CD4-positive, alpha-beta T cell treated with Interferon gamma for 1 hour (primary cell): ENCODE measurements at regions not wholly inside any gene's neighbourhood (a gene's known extent, or its start where the extent isn't known, plus 50 kb on each side); places are given as distances from the start of the nearest gene placed in this dataset.
A peak's percentile ranks its signal among the peaks of the same experiment; 100 is the strongest.

Experiments
- DNase-seq: peaks from one replicate; pipeline ENCODE4 v3.0.0-alpha.2; 2020

DNA sequence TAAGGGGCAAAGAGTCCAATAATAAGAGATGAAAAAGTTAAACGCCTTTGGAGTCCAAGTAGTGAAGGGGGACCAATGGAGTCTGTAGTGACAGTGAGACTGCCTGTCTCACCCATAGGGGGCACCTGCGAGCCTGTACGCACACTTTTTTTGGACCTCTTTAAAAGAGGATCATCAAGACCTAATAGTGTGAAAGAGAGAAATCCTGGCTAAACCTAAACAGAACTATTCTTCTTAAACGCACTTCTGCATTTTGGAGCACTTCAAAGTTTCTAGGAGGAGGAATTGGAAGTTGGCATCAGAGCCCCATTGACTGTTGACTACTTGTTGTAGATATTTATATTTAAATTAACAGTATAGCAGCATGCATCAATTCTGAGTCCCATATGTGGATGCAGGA, 636.1 kb upstream of the KLF4 start:
- no peak for DNase-seq

DNA sequence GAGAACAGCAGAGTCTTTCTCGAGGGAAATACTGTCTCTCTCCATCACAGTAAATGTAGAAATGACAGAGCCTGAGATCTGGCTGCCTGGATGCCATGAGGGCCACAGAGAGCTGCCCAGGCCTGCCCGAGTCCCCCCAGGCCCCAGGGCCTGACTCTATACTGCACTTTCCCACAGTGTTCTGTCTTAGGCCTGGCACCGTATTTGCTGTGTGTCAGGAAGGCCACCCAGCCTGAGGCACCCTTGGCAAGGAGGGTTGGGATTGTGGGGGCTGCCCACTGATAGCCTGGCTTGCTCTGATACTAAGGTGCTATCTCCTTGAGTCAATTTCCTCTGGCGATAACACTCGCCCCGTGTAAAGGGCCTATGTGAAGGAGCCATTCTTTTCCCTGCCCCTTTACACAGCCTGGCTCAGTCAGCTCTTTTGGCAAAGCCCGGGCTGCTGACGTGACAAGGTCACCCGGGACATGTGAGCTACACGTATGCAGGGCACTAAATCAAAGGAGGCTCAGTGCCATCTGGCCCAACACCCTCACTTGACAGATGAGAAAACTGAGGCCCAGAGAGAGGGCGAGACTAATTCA, 630.1 kb upstream of the KLF4 start:
- no peak for DNase-seq

DNA sequence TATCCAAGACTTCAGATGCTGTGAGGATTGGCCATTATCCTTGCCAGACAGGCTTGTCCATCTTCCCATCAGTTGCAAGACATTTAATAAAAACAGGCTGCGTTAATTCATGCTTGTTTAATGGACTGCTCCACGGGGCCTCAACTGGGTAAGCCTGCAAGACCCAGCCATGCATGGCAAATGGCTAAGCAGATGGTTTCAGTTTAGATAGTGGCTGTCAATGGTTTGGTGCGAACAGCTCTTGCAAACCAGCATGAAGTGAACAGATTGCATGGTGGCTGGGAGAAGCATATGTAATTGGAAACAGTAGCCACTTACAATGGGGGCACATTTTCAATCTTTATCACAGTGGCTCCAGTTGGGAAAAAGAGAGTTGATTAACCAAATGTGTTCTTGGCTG, 628.2 kb upstream of the KLF4 start:
- no peak for DNase-seq

DNA sequence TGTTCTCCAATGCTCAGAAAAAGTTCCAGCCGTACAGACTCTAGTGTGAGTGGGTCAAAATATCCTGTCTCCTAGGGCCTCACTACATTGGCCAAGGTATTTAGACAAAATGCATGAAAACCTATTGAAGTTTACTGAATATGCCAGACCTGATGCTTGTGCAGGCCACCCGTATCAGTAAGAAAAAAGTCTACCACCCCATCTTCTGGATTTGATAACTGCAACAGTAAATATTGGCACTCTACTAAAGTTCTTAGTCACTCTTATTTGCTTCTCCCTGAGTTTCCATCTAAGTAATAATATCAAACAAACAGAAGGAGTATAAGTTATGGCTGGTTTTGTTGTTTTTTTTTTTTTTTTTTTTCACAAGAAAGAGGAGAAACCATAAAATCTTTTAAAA, 627.7 kb upstream of the KLF4 start:
- DNase-seq = no peak

DNA sequence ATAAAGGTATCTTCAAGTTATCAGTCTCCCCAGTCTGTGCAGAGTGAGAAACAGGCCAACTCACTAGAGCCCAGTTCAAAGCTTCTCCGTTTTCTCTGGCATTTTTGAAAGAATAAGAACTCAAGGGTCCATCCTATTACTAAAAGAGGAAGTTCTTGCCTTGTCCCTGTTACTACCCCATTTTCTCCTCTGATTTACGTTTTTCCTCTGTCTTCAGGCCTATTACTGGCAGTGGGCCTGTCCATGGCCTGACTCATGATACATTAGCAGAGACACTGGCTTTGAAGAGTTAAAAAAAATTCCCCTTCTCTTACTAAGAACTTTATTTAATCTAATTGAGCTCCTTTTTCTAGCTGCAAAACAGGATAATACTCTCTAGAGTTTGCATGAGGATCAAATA, 624.0 kb upstream of the KLF4 start:
- peak; percentile 2 for DNase-seq

DNA sequence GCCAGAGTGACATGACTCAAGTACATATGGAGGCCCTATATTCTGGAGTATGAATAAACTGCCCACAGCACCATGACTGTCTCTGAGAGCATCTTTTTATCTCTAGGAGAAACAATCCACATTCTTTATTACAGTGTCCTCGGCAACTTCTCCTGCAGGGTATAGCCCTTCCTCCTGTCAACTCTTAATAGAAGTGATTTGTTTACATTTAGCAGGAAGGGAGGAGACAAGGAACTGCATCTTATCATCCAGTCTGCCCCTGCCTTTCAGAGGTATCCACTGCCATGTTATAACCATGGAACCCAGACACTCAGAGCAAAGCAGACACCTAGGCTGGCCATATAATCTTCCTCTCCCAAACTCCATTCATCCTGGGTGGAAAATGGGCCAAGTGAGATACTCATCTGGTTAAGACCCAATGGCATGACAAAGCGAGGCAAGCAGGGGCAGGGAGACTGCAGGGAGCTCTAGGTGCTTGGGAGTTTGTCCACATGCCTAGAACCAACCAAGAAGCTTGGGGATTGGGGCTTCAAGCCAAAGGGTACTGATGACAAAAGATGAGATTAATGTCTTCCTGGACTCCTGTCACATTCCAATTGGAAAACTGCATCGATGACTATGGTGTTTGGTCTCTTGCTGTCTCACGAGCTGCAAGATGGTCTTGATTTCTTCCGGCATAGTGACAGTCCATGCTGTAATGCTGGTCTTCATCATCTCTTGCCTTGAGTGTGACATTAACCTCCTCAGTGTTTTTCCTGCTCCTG, 620.5 kb upstream of the KLF4 start:
- no peak for DNase-seq

DNA sequence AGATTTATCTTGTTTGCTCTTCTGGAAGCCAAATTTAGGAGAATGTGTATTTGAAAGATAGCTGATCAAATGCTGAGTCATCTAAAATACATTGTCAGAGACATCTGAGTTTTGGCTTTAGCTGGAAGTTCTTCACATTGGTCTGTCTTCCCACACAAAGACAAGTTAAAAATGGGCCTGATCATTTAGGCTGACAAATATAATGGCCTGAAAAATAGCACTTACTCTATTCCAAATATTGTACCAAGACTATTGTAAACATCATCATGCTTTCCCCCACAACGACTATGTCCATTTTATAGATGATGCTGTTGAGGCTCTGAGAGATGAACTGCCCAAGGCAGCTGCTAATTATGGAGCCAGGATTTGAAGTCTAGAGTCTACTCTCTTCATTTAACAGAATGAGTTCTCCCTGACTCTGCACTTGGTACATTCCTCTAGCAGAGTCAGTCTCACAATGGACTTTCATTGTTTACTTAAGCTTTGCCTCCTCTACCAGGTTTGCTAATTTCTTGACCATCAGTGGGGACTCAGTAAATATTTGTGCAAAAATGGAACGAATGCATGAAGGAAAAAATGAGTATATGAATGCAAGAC, 619.4 kb upstream of the KLF4 start:
- DNase-seq = no peak

DNA sequence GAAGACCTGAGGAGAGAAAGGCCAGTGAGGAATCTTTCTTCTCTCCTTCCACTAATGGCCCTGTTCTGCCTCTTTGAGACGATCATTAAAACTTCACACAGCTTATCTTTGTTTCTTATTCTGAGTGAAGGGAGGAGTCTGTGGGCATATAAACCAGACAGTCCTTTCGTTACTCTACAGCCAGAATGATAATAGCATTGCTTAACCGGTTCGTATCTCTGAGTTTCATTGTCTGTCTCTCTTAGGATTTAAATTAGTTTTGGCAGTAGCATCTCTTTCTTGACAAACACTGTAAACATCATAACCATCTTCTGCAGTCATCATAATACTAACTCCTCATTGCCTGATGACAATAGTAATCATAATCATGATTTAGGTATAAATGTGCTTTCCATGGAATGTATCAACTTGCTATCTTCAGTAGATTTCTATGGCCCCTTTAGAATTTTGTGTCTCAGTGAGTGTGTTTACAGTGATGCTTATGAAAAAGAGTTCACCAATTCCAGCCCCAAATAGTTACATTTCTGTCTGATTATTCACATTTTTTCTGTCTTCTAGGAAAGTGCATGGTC, 618.8 kb upstream of the KLF4 start:
- no peak for DNase-seq

DNA sequence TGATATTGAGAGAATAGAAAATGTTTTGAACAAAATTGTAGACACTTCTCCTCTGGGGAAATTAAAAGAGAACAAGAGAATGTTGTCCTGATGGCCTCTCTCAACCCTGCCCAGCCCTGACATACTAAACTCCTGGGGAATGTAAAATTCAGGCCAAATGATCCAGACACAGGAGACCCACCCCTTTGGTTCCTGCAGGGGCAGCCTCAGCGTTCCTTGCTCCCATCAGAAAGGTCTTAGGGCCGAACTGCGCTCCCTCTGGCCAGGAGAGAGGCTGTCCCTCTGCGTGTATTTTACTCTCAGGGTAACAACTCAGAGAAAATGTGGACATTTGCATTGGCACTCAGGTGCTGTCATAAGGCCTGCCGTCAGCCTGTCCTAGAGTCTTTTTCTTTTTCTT, 616.3 kb upstream of the KLF4 start:
- DNase-seq = no peak

DNA sequence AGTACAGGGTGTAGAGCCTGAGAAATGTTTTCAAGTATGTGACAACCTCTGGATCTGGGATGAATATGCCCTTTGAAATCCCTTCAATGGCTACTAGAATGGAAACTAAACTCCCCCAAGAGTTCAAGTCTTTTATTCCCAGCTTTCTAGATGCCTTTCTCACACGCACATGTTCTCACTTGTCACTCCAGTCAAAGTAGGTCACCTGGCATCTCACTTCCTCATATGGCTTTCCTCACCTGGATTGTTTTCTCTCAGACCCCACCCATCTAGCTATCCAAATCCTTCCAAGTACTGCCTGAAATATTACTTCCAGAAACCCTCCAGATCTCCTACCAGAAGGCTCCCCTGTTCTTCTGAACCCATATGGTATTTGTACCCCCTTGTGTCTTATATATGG, 615.4 kb upstream of the KLF4 start:
- no peak for DNase-seq

DNA sequence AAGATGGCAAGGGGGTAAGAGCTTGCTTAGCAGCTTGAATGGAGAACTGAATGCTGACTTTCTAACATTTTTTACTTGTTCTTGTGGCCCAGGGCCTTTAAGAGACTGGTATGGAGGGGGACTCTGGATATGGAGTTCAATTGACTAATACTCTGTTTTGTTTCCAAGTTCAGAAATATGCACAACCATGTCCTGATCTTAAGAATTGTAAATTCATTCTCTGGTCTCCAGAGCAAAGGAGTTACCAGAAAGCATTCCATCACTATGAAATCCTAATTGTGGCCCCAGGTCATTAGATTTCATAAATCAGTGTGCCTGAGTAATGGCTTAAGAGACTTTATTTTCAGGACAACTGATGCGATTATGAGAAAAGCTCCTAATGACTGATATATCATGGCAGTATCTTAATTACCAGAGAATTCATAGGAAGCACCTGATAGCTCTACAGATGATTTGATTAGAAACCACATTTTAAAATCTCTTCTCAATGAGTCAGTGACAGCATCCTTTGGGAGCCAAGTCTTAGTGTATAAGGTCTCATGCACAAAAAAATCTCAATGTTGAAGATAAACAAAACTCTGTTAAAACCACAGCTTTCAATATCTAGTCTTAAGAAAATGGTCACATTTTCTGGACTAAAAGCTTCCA, 613.6 kb upstream of the KLF4 start:
- DNase-seq = no peak

DNA sequence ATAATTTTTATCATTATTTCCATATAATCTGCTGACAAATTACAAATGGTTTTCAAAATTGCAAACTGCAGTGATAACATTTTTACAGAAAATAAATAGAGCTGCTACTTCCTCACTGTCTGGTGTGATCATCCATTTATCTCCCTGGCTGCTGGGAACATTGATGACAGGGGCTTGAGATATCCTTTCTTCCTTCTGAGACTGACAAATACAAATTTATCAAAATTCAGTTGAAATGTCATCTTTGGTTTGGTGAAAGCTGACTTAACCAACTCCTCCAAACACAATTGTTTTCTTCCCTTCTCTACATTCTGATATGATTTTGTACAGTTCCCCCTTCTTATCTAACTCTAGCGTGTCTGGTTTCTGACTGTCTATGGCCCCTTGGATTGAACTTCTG, 611.8 kb upstream of the KLF4 start:
- DNase-seq = no peak

DNA sequence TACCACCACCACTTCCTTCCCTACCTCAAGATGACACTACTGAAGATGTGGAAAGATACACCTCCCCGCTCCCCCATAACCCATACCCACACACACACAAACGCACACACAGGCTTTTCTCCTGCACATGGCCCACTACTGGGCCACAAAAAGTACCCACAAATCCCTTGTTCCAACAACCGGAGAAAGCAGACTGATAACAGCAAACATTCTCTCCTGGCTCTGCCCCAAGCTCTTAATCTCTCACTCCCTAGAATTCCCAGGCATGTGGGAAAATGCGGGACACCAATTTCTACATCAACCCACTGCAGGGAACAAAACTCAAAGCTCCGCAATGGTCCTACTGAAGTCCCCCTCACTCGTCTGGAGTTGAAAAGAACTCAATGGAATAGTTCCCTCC, 611.0 kb upstream of the KLF4 start:
- no peak for DNase-seq

DNA sequence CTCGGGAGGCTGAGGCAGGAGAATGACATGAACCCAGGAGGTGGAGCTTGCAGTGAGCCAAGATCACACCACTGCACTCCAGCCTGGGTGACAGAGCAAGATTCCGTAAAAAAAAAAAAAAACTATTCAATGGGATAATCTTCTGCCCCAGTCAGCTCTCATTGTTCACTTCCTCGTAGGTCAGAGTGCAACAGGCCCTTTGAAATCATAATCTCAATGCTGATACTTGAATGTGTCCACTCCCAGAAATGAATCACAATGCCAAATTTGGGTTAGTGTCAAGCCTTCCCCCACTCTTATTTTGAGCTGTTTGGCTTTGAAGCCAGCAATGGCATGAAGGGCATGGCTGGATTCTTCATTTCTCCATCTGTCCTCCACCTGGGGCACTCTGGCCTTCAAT, 610.3 kb upstream of the KLF4 start:
- DNase-seq = no peak

DNA sequence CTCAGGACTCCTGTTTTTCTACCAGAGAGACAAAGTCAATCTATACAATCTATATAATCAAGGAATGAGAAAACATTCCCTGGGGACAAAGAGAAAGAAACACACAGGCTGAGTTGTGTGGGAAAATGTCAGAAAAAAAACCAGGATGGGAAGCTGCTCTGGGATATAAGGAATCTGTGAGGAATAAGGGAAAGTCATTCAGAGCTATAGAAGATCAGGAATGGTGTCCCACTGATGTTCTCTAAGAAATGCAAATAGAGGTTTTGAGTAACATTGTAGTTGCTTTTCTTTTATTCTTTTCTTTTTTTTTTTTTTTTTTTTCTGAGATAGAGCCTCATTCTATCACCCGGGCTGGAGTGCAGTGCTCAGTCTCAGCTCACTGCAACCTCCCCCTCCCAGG, 605.9 kb upstream of the KLF4 start:
- DNase-seq = no peak

DNA sequence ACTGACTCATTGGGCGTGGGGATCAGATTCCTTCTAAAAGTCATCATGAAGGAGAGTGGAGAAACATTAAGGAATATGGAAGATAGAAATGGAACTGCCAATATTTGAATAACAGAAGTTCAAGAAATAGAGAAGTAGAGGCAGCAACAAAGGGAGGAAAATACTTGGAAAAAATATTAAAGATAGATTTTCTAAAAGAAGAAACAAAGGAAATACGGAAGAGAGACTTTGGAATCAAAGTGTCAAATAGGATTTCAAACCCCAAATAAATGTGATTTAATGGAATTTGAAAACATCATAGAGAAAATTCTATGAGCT, 605.1 kb upstream of the KLF4 start:
- no peak for DNase-seq

DNA sequence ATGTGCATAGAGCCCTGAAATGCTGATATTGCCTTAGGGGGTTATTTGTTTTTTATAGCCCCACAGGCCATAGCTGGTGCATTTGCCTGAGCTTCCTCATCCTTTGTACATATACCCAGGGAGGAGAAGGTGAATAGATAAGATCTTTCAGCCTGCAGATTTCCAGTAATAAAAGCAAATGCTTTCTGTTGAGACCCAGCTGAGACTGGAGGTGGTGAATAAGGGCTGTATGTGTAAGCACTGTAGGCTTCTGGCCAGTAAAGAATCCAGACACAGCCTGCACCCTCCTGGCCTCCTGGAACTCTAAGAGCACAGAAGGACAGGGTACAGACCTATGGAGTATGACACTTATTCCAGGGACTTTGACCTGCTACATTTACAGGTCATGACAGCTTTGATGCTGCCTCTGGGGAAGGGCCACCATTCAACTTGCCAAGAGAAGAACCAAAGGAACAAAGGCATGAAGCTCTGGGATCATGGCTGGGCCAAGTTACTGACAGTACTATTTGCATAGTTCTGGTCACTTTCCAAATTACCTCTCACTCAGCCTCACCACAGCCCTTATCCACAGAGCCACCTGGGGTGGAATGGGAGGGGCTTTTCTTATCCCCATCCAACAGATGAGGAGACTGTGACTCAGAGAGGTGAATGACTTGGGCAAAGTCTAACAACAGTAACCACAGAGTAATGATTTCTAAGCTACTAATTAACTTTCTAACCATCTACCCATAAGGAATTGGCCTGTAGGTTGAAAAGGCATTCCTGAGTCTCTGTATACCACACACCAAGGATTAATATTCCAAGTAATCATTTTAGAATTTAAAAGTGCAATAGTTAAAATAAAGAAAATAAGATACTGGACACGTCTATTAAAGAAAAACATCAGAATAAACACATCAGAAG, 604.5 kb upstream of the KLF4 start:
- no peak for DNase-seq

DNA sequence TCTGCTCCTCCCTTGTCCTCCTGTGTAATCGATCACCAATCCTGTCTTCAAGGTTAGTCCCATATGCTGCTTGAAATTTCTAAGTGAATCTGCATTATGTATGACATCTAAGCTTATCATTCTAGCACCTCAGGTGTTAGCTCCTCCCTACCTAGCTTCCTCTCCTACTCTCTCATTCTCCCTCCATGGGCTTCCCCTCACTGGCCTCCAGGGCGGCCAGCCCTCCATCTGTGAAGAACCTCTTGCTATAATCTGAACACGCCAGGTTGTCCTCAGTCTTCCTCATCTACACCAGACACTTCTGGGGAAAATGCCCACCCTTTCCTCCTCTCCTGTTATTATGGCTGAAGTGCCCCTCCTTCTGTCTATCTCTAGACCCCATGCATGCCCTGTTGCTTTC, 599.3 kb upstream of the KLF4 start:
- DNase-seq = no peak

DNA sequence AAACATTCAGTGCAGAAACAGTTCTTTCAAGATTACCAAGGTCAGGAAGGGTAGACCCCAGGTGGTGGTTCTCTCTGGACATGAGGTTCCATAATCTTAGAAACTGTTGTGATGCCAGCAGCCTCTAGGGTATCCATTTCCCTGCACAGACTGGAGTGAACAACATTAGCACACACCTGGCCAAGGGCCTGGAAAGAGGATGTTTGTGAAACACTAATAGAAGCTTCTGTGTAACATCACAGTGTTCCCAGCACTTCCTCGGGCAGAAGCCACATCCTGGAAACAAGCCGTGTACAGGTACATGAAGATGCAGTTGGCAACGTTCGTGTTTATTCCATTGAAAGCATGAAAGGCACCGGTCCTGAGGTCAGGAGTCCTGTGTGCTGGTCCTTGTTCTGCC, 598.2 kb upstream of the KLF4 start:
- no peak for DNase-seq

DNA sequence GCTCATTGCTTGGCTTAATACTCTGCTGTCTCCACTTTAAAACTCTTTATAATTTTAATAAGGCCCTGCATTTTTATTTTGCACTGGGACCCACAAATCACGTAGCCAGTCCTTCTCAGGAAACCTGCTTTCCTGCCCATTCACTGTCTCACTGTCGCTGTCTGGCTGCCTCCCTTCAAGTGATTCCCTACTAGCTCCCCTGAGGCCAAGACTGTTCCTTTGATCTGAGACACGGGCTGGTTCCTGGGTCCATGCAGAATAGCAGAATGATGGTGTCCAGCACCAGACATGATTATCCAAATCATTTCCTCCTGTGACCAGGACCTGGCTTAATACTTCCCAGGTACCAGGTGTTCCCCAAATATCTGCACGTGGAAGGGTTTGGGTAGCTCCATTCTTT, 597.1 kb upstream of the KLF4 start:
- no peak for DNase-seq

DNA sequence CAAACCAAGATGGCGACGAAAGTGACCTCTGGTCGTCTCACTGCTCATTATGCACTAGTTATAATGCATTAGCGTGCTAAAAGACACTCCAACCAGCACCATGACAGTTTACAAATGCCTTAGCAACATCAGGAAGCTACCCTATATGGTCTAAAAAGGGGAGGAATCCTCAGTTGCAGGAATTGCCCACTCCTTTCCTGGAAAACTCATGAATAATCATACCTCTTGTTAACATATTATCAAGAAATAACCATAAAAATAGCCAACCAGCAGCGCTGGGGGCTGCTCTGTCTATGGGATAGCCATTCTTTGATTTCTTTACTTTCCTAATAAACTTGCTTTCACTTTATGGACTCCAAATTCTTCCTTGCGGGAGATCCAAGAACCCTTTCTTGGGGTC, 595.7 kb upstream of the KLF4 start:
- no peak for DNase-seq

DNA sequence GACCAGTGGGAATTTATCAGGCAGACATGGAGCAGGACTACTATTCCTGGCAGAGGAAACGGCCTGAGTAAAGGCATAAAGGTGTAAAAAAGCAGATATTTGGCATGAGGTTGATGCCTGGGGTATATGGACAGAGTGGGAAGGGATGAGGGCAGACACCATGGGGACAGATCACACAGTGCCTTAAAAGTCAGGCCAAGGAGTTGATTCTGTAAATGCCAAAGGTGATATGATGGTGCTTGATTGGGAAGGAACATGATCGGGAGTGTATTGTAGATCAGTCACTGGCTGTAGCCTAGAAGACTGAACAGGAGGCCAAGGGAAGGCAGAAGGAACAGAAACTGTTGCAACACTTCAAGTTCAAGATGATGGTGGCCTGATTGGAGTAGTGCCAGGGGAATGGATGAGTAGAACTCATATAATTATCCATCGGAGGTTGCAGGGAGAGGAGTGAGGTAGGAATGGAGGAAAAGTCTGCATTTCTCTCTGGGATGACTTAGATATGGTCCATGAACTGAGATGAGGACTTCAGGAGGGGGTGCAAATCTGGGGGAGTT, 594.3 kb upstream of the KLF4 start:
- no peak for DNase-seq
